ENCODE measurements at regions not wholly inside any gene's neighbourhood (a gene's known extent, or its start where the extent isn't known, plus 50 kb on each side); places are given as distances from the start of the nearest gene placed in this dataset.

- no peak overlapping the region for H3K4me3 ChIP-seq (ENCODE audit: low read depth, low read length)
- DNase-seq (ENCODE audit: low read depth) = no peak
- no peak for TF ChIP-seq MYC (IDR thresholded peaks at IDR 0.05; ENCODE audit: low read depth, low read length)
These were observed 531.3 kb upstream of the FZD8 start for GRCh38 chr10:36173364-36173763.

GRCh38 chr10:36171953-36172940 is 530.2 kb upstream of the FZD8 start:
- H3K4me3 ChIP-seq (ENCODE audit: low read depth, low read length) = no peak overlapping the region
- TF ChIP-seq MAX (IDR thresholded peaks at IDR 0.05; ENCODE audit: low read depth, low read length) = no peak
- no peak for TF ChIP-seq POLR2A (IDR thresholded peaks at IDR 0.05; ENCODE audit: extremely low read depth, insufficient read length)
- no peak for TF ChIP-seq CTCF (IDR thresholded peaks at IDR 0.05; ENCODE audit: low read depth, low read length)
- no peak for TF ChIP-seq MYC (IDR thresholded peaks at IDR 0.05; ENCODE audit: low read depth, low read length)
- DNase-seq (ENCODE audit: low read depth) = no peak

- no peak overlapping the region for H3K4me3 ChIP-seq (ENCODE audit: low read depth, low read length)
- TF ChIP-seq MYC (IDR thresholded peaks at IDR 0.05; ENCODE audit: low read depth, low read length) (no peak), CTCF (IDR thresholded peaks at IDR 0.05; ENCODE audit: low read depth, low read length) (no peak), MAX (IDR thresholded peaks at IDR 0.05; ENCODE audit: low read depth, low read length) (no peak)
- no peak for DNase-seq (ENCODE audit: low read depth)
These were observed 529.5 kb upstream of the FZD8 start for GRCh38 chr10:36171556-36171952.

- TF ChIP-seq MYC (IDR thresholded peaks at IDR 0.05; ENCODE audit: low read depth, low read length) (no peak), MAX (IDR thresholded peaks at IDR 0.05; ENCODE audit: low read depth, low read length) (no peak), POLR2A (IDR thresholded peaks at IDR 0.05; ENCODE audit: extremely low read depth, insufficient read length) (no peak), CTCF (IDR thresholded peaks at IDR 0.05; ENCODE audit: low read depth, low read length) (no peak)
- no peak for DNase-seq (ENCODE audit: low read depth)
- no peak overlapping the region for H3K4me3 ChIP-seq (ENCODE audit: low read depth, low read length)
These were observed 528.9 kb upstream of the FZD8 start for GRCh38 chr10:36170943-36171501.

GRCh38 chr10:36170142-36170719 is 528.1 kb upstream of the FZD8 start:
- no peak for DNase-seq (ENCODE audit: low read depth)
- TF ChIP-seq POLR2A (IDR thresholded peaks at IDR 0.05; ENCODE audit: extremely low read depth, insufficient read length) = no peak
- TF ChIP-seq MAX (IDR thresholded peaks at IDR 0.05; ENCODE audit: low read depth, low read length) = no peak
- H3K4me3 ChIP-seq (ENCODE audit: low read depth, low read length) = no peak overlapping the region

GRCh38 chr10:36168777-36169176 is 526.7 kb upstream of the FZD8 start:
- DNase-seq (ENCODE audit: low read depth) = no peak
- no peak for TF ChIP-seq CTCF (IDR thresholded peaks at IDR 0.05; ENCODE audit: low read depth, low read length)
- H3K4me3 ChIP-seq (ENCODE audit: low read depth, low read length) = no peak overlapping the region
